ENCODE measurements at regions not wholly inside any gene's neighbourhood (a gene's known extent, or its start where the extent isn't known, plus 50 kb on each side); places are given as distances from the start of the nearest gene placed in this dataset.

DNA sequence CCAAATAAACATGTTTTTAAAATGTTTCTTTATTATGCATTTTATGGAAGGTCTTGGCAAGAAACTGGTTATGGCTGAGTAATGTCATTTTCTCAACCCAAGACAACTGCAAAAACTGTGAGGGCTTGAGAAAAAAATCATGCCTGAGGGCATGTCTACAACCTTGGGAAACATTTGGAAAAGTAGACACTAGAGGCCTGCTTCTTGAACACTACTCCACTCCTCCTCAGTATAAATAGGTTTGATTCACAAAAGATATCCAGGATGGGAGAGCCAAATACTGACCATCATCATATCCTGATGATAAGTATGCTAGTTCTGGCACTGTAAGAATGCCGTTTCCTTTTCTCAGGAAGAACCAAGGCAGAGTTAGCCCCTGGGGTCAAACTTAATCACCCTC, 71.1 kb downstream of the OSR1 start:
- no peak for TF ChIP-seq POLR2A (IDR thresholded peaks at IDR 0.05)
- TF ChIP-seq, protein P1, sequence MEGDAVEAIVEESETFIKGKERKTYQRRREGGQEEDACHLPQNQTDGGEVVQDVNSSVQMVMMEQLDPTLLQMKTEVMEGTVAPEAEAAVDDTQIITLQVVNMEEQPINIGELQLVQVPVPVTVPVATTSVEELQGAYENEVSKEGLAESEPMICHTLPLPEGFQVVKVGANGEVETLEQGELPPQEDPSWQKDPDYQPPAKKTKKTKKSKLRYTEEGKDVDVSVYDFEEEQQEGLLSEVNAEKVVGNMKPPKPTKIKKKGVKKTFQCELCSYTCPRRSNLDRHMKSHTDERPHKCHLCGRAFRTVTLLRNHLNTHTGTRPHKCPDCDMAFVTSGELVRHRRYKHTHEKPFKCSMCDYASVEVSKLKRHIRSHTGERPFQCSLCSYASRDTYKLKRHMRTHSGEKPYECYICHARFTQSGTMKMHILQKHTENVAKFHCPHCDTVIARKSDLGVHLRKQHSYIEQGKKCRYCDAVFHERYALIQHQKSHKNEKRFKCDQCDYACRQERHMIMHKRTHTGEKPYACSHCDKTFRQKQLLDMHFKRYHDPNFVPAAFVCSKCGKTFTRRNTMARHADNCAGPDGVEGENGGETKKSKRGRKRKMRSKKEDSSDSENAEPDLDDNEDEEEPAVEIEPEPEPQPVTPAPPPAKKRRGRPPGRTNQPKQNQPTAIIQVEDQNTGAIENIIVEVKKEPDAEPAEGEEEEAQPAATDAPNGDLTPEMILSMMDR (IDR thresholded peaks at IDR 0.05), result no peak

All from thyroid gland (tissue), 4 donors.